ENCODE measurements at regions not wholly inside any gene's neighbourhood (a gene's known extent, or its start where the extent isn't known, plus 50 kb on each side); places are given as distances from the start of the nearest gene placed in this dataset.

GRCh38 chr6:141403827-141404226, 728.9 kb upstream of the GJE1 start:
- Histone ChIP-seq H3K4me3 (no peak overlapping the region), H3K9me3 (replicated peaks; ENCODE audit: control insufficient read depth, insufficient read depth, low read depth, low read length) (no peaks in the 10 kb centered on the region; the same call in 1 of the 2 replicates), H2AFZ (ENCODE audit: low read depth, low read length) (no peak overlapping the region), H3K4me2 (ENCODE audit: insufficient read depth, low read length) (no peak overlapping the region), H3K79me2 (ENCODE audit: control insufficient read depth, insufficient read depth, low read length) (no peaks in the 10 kb centered on the region), H4K20me1 (replicated peaks; ENCODE audit: control insufficient read depth, insufficient read depth, low read length) (no peaks in the 10 kb centered on the region), H3K36me3 (ENCODE audit: control insufficient read depth, insufficient read depth, low read length) (no peaks in the 10 kb centered on the region), H3K9me1 (ENCODE audit: control insufficient read depth, insufficient read depth, low read length) (no peaks in the 10 kb centered on the region), H3K27me3 (ENCODE audit: control insufficient read depth in 2 of 2, insufficient read depth in 2 of 2, low read length in 2 of 2) (no peaks in the 10 kb centered on the region), H3K27ac (ENCODE audit: extremely low read depth, low read depth, low read length) (no peak overlapping the region), H3K4me1 (replicated peaks in 1 of 2; ENCODE audit: control insufficient read depth in 2 of 2, insufficient read depth in 2 of 2, low read length in 2 of 2) (no peaks in the 10 kb centered on the region), H3K9ac (ENCODE audit: insufficient read depth in 1 of 2, low read depth in 2 of 2, low read length in 2 of 2) (no peak overlapping the region)
- DNase-seq (ENCODE audit: extremely low read depth in 1 of 4, low spot score in 3 of 4), result no peak
- in situ Hi-C loops (cut with MboI), result no loop called here
- ChIA-PET POLR2A (no interaction called here), CTCF (ENCODE audit: low intra/inter-chr PET ratio) (no interaction called here)
- BruUV-seq (replicated peaks), result no TSS peak
- 0% methylated on average over 2 of the region's 2 CpGs for WGBS (ENCODE audit: insufficient coverage, low coverage, missing lambda C conversion rate)
- no peak for FAIRE-seq
- TF ChIP-seq MTA2 (IDR thresholded peaks at IDR 0.05; ENCODE audit: low read depth) (no peak), CBX8 (IDR thresholded peaks at IDR 0.05; ENCODE audit: borderline replicate concordance, extremely low read depth, low read depth, low read length, poor library complexity, severe bottlenecking) (no peak)
- intact Hi-C loops (cut with micrococcal nuclease), result no loop called here
- ATAC-seq, result no peak

- Histone ChIP-seq H3K27ac (ENCODE audit: extremely low read depth, low read depth, low read length) (no peak overlapping the region), H2AFZ (ENCODE audit: low read depth, low read length) (no peak overlapping the region), H3K4me3 (no peak overlapping the region), H4K20me1 (replicated peaks; ENCODE audit: control insufficient read depth, insufficient read depth, low read length) (no peaks in the 10 kb centered on the region), H3K9ac (ENCODE audit: insufficient read depth in 1 of 2, low read depth in 2 of 2, low read length in 2 of 2) (no peak overlapping the region), H3K9me1 (ENCODE audit: control insufficient read depth, insufficient read depth, low read length) (no peaks in the 10 kb centered on the region), H3K36me3 (ENCODE audit: control insufficient read depth, insufficient read depth, low read length) (no peaks in the 10 kb centered on the region), H3K4me1 (replicated peaks in 1 of 2; ENCODE audit: control insufficient read depth in 2 of 2, insufficient read depth in 2 of 2, low read length in 2 of 2) (no peaks in the 10 kb centered on the region), H3K9me3 (replicated peaks; ENCODE audit: control insufficient read depth, insufficient read depth, low read depth, low read length) (no peaks in the 10 kb centered on the region; the same call in 1 of the 2 replicates), H3K27me3 (ENCODE audit: control insufficient read depth in 2 of 2, insufficient read depth in 2 of 2, low read length in 2 of 2) (no peaks in the 10 kb centered on the region), H3K79me2 (ENCODE audit: control insufficient read depth, insufficient read depth, low read length) (no peaks in the 10 kb centered on the region), H3K4me2 (ENCODE audit: insufficient read depth, low read length) (no peak overlapping the region)
- in situ Hi-C loops (cut with MboI), result no loop called here
- no TSS peak for BruUV-seq (replicated peaks)
- intact Hi-C loops (cut with micrococcal nuclease), result no loop called here
- ATAC-seq (no peak), DNase-seq (ENCODE audit: extremely low read depth in 1 of 4, low spot score in 3 of 4) (no peak), FAIRE-seq (no peak)
- WGBS (ENCODE audit: insufficient coverage, low coverage, missing lambda C conversion rate), result 0% methylated on average over 3 of the region's 3 CpGs
- TF ChIP-seq BDP1 (IDR thresholded peaks at IDR 0.05; ENCODE audit: insufficient read depth, insufficient read length) (no peak), MEF2A (IDR thresholded peaks at IDR 0.05; ENCODE audit: control insufficient read depth, low read depth, low read length) (no peak), ZKSCAN1 (IDR thresholded peaks at IDR 0.05; ENCODE audit: low read depth, low read length) (no peak), CTCFL (IDR thresholded peaks at IDR 0.05; ENCODE audit: borderline replicate concordance, insufficient read depth, low read depth, low read length, poor library complexity, severe bottlenecking) (no peak), ATF7 (IDR thresholded peaks at IDR 0.05) (no peak), NCOA4 (IDR thresholded peaks at IDR 0.05; ENCODE audit: partially characterized antibody) (no peak), TAL1 (IDR thresholded peaks at IDR 0.05) (no peak), TARDBP (IDR thresholded peaks at IDR 0.05) (no peak), SMAD1 (IDR thresholded peaks at IDR 0.05; ENCODE audit: low read depth, low read length, partially characterized antibody) (no peak), ZNF436 (CRISPR knock-in tag; IDR thresholded peaks at IDR 0.05) (no peak), ZNF217 (CRISPR knock-in tag; IDR thresholded peaks at IDR 0.05) (no peak), FOXJ2 (tag; IDR thresholded peaks at IDR 0.05) (no peak), ZNF764 (CRISPR knock-in tag; IDR thresholded peaks at IDR 0.05; ENCODE audit: low read depth) (no peak), GATA2 (CRISPR knock-in tag; IDR thresholded peaks at IDR 0.05) (no peak), NCOA6 (IDR thresholded peaks at IDR 0.05) (no peak), ZC3H8 (IDR thresholded peaks at IDR 0.05) (no peak)
- POLR2A ChIA-PET, result no interaction called here
- CTCF ChIA-PET (ENCODE audit: low intra/inter-chr PET ratio), result no interaction called here
Measured at GRCh38 chr6:141403103-141403502, 729.6 kb upstream of the GJE1 start.

All from K562 (cell line).